Medulla oblongata (tissue), 1 donor: ENCODE measurements at regions not wholly inside any gene's neighbourhood (a gene's known extent, or its start where the extent isn't known, plus 50 kb on each side); places are given as distances from the start of the nearest gene placed in this dataset.
A peak's percentile ranks its signal among the peaks of the same experiment; 100 is the strongest.
"Not testable (repeated sequence)": the region's sequence is repeated elsewhere in the genome, so short reads cannot be mapped to it uniquely, and the experiment has no call there.

Experiments
- DNase-seq: peaks from one replicate; pipeline ENCODE4 v3.0.0-alpha.2; 2015; ENCODE audit errors: extremely low spot score

GRCh38 chr6:19535351-19535750 is 301.8 kb upstream of the ID4 start:
- DNase-seq = peak; percentile 8

DNA sequence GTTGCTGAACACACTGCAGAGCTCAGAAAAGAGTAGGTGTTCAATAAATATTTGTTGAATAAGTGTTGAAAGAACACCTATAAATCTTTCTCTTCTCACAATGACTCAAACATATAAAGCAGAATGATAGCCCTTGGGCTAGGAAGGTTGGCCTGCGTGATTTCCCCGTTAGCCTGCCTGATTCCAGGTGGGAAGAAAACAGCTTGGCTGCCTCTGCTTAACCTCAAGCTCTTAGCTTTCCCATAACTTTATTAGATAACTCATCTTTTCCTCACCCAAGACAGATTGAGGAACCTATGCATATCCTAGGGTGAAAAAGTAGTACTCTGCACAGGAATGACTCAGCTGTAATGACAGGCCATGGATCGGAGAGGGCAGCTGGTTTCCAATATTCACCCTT is 300.3 kb upstream of the ID4 start:
- DNase-seq = no peak

DNA sequence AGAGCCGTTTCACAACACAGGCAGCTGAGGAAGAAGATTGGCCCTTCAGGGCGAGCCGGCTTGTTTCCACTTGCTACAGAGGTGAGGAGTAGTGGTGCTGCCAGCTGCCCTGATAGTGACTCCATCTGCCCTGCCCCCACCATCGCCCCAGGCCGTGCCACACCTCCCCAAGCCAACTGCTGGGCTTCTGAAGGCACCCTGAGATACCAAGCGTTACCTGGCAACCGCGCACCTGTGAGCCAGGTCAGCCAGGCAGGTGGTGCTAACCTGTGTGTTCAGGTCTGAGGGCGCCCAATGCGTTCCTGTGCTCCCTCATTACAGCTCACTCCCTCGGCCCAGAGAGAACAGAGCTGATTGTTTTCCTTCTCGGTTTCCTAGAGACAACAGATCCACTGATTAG is 299.1 kb upstream of the ID4 start:
- no peak for DNase-seq

GRCh38 chr6:19547507-19547906 is 289.7 kb upstream of the ID4 start:
- DNase-seq = no peak

GRCh38 chr6:19549109-19549508 is 288.1 kb upstream of the ID4 start:
- no peak for DNase-seq

DNA sequence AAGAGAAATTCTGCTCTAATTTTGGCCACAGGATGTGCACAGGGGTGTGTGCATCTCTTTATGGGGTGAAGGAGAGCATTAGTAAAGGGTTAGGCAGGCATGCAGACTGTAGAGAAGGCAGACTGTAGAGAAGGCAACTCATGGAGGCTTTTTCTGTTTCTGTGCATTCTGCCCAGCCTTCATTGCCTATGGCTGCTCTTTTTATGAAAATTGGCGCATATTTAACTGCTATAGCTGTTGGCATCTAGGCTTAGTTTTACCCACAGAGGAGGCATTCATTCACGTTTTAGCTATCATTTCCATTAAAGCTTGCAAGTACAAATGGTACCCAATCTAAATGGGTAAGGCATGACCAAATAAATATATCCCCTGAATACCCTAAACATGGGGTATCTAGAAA is 286.8 kb upstream of the ID4 start:
- no peak for DNase-seq

DNA sequence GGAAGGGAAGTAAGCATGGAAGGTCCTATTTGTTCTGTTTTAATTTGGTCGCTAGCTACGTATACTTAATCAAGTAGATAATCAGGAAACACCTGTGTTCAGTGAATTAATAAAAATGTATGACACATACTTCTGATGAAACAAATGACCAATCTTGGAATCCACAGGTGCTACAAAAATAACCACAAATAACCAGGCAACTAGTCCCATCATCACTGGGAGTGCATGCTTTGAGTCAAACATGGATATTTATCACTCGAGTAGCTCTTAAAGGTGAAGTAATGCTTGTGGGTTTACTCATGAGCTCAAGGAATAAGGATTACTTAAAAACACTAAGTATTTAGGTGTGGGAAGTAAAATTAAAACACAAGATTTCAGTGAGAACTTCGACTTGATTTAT is 285.6 kb upstream of the ID4 start:
- DNase-seq = no peak

DNA sequence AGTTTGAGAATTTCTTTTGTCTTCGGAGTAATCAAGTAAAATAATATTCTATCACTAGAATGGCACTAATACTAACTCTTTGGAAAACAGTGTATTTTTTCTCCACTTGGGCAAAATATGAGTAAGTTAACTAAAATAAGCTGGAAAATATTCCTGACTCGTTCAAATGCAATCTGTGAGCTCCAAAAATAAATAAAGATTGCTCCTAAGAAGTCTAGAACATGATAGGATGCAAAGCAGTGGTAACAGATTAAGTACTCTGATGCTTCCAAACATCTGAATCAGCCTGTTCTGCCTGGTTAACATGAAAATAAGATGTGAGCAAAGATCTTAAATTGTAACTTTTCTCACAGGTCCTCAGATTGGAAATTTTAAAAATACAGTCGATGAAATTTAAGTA is 285.1 kb upstream of the ID4 start:
- DNase-seq = no peak

DNA sequence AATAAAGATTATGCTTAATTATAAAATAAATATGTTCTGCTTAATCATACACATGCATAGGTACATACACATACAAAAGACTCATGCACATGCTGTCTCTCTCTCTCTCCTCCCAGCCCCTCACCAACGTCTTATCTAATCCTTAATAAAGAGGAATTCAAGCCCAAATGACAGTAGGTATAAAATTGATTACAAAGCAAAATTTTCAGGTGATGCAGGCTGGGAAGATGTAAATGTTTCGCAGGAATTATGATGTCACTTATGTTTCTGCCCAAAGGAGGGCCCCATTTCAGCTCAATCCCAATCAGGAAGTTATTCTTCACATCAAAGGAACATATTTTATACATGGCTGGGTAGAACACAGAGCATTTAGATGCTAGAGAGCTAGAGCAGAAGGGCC is 284.6 kb upstream of the ID4 start:
- no peak for DNase-seq

DNA sequence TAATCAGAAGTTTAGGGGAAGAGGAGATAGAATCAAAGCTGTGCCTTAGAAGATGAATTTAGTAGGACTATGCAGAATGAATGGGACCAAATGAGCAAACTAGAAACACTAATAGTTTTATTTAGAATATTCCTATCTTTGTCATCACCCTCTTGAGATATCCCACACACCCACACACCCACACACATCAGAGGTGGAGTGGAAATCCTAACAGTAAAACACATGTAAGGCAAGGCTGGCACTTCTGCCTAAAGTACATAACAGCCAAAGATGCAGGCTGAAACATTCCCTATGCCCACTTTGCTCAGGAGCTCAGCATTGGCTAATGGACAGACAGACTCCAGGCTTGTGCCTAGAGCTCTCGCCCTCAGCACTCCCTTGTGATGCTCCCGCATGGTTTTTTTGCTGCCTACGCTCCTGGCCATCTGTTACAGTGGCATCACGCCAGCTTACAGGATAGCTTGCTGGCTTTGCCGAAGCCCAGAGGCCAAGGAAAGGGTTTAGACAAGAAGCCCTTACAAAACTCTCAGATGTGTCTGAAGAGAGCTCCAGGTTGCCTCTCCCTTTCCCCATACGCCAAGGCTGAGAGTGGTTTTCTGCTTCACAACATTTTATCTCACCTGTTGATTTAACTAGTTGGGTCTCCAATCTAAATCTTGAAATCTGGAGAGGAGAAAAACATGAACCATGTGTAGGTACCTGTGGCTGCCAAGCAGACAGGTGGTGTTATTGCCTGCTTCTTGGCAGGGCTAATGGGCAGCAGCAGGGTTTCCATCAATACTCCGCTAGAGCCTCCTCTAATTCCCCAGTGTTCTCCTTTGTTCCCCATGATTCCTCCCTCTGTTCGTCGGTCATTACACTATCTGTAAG is 282.6 kb upstream of the ID4 start:
- no peak for DNase-seq

GRCh38 chr6:19557191-19557590 is 280.0 kb upstream of the ID4 start:
- no peak for DNase-seq

GRCh38 chr6:19558201-19558600 is 279.0 kb upstream of the ID4 start:
- DNase-seq = no peak

DNA sequence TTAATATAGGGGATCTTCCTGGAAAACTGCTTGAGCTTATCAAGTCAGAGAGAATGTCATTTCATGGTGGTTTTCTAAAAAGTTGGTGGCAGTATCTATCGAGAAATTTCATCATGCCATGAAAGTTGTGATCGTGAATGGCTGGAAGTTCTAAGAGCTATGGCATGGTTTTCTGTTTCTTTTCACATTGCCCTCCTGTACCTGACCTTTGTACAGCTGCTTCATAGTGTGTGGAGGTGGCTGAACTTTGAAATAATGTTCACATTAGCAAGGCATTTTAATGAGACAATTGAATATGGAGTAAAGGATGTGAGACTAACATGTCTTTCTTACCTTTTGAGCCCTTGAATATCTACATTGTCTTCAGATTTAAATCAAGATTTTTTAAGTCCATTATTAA is 278.2 kb upstream of the ID4 start:
- DNase-seq = no peak

DNA sequence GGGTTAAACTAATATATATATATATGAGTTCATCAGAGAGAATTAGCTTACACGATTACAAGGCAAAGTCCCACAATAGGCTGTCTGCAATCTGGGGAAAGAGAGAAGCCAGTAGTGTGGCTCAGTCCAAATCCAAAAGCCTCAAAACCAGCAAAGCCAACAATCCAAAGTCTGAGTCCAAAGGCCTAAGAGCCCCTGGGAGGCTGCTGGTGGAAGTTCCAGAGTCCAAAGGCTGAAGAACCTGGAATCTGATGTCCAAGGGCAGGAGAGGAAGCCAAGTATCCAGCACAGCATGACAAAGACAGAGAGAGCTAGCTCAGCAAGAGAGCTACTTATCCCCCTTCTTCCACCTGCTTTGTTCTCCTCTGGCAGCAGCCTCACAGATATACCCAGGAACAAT is 274.7 kb upstream of the ID4 start:
- DNase-seq = no peak

GRCh38 chr6:19569563-19569962 is 267.6 kb upstream of the ID4 start:
- no peak for DNase-seq

DNA sequence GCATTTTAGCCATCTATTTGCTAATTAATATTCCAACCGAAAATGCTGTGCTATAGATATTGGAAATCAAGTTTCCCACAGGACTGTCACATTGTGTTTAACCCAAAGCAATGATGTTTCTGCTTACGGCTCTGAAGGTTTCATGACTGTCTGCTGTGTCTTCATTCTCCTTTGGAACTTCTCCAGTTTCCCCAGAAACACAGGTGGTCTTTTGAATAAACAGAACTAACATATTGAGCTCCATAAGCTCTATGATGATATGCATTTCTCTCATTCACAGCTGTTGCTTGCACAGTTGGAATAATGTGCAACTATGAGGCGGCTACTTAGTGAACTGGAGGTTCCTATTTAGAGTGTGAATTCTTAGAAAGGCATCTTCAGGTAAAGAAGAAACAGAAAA is 266.0 kb upstream of the ID4 start:
- no peak for DNase-seq

DNA sequence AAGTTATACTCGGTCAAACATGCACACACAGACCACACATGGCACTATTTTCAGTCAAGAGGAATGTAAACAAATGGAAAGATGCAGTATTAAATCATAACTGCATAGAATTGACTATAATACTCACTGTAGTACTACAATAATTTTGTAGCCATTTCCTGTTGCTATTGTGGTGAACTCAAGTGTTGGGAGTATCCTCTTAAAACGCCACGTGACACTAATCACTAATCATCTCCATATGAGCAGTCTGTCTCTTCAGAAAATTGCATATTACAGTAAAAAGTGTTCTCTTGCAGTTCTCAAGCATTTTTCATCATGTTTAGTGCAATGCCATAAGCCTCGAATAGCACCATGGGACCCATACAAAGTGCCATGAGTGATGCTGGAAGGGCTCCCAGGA is 258.7 kb upstream of the ID4 start:
- DNase-seq = no peak

- DNase-seq = not testable (repeated sequence)
Measured at GRCh38 chr6:19584207-19584606, 253.0 kb upstream of the ID4 start.

DNA sequence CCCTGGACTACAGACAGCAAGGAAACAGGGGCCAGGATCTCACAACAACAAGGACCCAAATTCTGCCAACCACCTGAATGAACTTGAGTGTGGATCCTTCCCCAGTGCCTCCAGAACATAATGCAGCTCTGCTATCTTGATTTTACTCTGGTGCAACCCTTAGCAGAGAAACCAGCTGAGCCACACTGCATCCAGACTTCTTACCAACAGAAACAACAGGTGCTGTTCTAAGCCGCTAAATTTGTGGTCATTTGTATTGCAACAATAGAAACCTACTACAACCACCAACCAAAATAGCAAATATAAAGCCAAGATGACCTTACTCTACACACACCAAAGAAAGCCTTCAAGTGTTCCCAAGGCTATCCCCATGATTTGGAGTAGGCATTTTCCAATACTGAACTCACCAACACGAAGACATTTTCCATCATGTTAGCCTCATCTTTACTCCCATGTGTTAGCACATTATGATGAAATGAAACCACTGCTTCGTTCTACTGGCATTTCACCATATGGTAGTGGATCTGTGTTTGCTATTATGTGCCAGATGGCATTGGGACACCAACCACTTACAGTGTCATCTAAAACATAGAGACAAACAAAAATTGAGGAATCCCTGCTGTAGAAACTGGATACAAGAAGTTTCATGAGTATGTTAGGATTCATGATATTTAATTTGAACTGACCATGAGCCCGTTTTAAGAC is 249.8 kb upstream of the ID4 start:
- DNase-seq = no peak

GRCh38 chr6:19590501-19591131 is 246.6 kb upstream of the ID4 start:
- no peak for DNase-seq

DNA sequence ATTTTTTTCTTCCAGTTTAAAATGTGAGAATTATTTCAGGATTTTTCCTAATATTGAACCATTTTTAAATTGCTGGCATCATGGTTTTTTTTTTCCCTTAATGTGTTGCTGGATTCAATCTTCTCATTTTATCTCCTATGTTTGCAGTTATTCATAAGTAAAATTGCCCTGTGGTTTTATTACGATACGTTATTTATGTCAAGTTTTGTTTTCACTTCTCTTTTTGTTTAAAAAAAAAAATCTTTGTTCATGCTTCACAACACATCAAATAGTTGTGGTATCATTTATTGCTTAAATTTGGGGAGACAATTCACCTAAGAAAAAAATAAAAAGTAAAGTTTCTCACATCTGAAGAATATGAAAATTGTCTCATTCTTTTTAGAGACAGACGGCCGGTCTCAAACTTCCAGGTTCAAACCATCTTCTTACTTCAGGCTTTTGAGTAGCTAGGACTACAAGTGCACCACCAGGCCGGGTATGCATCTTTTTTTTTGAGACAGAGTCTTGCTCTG is 239.3 kb upstream of the ID4 start:
- DNase-seq = no peak

DNA sequence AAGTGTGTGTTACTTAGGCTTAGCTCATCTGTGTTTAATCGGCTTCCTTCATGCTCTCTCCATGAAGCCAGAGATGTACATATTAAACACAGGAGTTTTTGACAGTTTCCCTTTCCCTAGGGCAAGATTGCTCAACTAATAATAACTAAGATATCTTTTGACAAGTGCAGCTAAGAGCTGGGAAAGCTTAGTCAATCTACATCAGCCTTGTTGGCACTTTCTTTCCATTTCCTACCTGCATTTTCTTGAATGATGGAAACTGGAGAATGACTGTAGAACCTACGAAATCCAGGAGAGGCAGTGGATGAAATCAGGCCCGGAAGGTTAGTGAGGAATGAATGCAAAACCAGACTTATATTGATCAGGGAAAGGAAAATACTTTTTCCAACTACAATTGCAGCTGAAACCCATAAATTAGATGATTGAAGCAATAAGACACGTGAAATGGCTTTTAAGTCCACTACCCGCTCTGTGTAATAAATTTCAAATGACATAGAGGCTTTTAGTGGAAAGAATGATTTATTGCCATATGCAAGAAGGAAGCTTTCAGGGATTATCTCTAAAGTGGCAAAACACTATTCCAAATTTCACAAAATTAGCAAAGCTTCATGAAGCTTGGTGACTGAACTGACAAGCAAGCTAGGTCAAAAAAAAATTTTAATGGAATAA is 237.2 kb upstream of the ID4 start:
- DNase-seq = no peak
